Inflammatory macrophage treated with lipopolysaccharide for 4 hours (primary cell): ENCODE measurements at regions not wholly inside any gene's neighbourhood (a gene's known extent, or its start where the extent isn't known, plus 50 kb on each side); places are given as distances from the start of the nearest gene placed in this dataset.

Experiments used
- DNase-seq: peaks from one replicate; pipeline ENCODE4 v3.0.0-alpha.2; 2020

- no peak for DNase-seq
These were observed 677.7 kb upstream of the KLF4 start for GRCh38 chr9:108167136-108167900.

GRCh38 chr9:108166519-108166918 is 677.0 kb upstream of the KLF4 start:
- no peak for DNase-seq

GRCh38 chr9:108163321-108164005 is 673.9 kb upstream of the KLF4 start:
- DNase-seq: peak; percentile 50

- peak; percentile 27 for DNase-seq
These were observed 673.1 kb upstream of the KLF4 start for GRCh38 chr9:108162664-108163063.

- no peak for DNase-seq
These were observed 671.9 kb upstream of the KLF4 start for GRCh38 chr9:108161503-108161902.

- DNase-seq: peak; percentile 60
These were observed 671.3 kb upstream of the KLF4 start for GRCh38 chr9:108160706-108161355.

GRCh38 chr9:108160039-108160438 is 670.5 kb upstream of the KLF4 start:
- DNase-seq: no peak

GRCh38 chr9:108158236-108158995 is 668.8 kb upstream of the KLF4 start:
- peak; percentile 37 for DNase-seq

GRCh38 chr9:108156270-108156998 is 666.9 kb upstream of the KLF4 start:
- DNase-seq: peak; percentile 79

GRCh38 chr9:108153416-108153815 is 663.8 kb upstream of the KLF4 start:
- no peak for DNase-seq

GRCh38 chr9:108150736-108151586 is 661.4 kb upstream of the KLF4 start:
- DNase-seq: peak; percentile 27

- DNase-seq: no peak
These were observed 659.8 kb upstream of the KLF4 start for GRCh38 chr9:108149326-108149725.

GRCh38 chr9:108142504-108143201 is 653.1 kb upstream of the KLF4 start:
- DNase-seq: no peak

- DNase-seq: no peak
These were observed 652.6 kb upstream of the KLF4 start for GRCh38 chr9:108142142-108142503.

GRCh38 chr9:108139900-108140299 is 650.3 kb upstream of the KLF4 start:
- DNase-seq: no peak

GRCh38 chr9:108138516-108138915 is 648.9 kb upstream of the KLF4 start:
- no peak for DNase-seq

GRCh38 chr9:108136656-108137055 is 647.1 kb upstream of the KLF4 start:
- no peak for DNase-seq

GRCh38 chr9:108134486-108135128 is 645.0 kb upstream of the KLF4 start:
- no peak for DNase-seq

- no peak for DNase-seq
These were observed 644.1 kb upstream of the KLF4 start for GRCh38 chr9:108133680-108134079.

- no peak for DNase-seq
These were observed 643.5 kb upstream of the KLF4 start for GRCh38 chr9:108133101-108133500.
